ENCODE measurements at regions not wholly inside any gene's neighbourhood (a gene's known extent, or its start where the extent isn't known, plus 50 kb on each side); places are given as distances from the start of the nearest gene placed in this dataset.

GRCh38 chr18:41466436-41467160 lies 488.4 kb upstream of the PIK3C3 start:
- Histone ChIP-seq H3K9me3 (no peaks in the 10 kb centered on the region), H3K27ac (no peak overlapping the region), H3K4me1 (no peaks in the 10 kb centered on the region), H3K36me3 (ENCODE audit: low read depth, missing control alignments) (no peaks in the 10 kb centered on the region), H3K4me3 (no peak overlapping the region), H3K27me3 (no peaks in the 10 kb centered on the region)
- no peak for DNase-seq
- TF ChIP-seq POLR2A (IDR thresholded peaks at IDR 0.05) = no peak
- no peak for TF ChIP-seq CTCF (IDR thresholded peaks at IDR 0.05)
- WGBS, 2 donors = 71 to 74% methylated on average over 4 of the region's 4 CpGs
- intact Hi-C loops (cut with DNase I; ENCODE audit: low total_unique reads) = no loop called here

GRCh38 chr18:41465386-41465785 lies 489.6 kb upstream of the PIK3C3 start:
- Histone ChIP-seq H3K9me3 (no peaks in the 10 kb centered on the region), H3K36me3 (ENCODE audit: low read depth, missing control alignments) (no peaks in the 10 kb centered on the region), H3K27me3 (no peaks in the 10 kb centered on the region), H3K4me3 (no peak overlapping the region), H3K27ac (no peak overlapping the region), H3K4me1 (no peaks in the 10 kb centered on the region)
- 48 to 66% methylated on average over 2 of the region's 2 CpGs for WGBS, 2 donors
- TF ChIP-seq POLR2A (IDR thresholded peaks at IDR 0.05) (no peak), CTCF (IDR thresholded peaks at IDR 0.05) (no peak)
- DNase-seq = no peak
- intact Hi-C loops (cut with DNase I; ENCODE audit: low total_unique reads) = no loop called here

- WGBS, 2 donors = 68 to 80% methylated on average over 1 of the region's 1 CpG
- H3K27me3 ChIP-seq = no peaks in the 10 kb centered on the region
- TF ChIP-seq POLR2A (IDR thresholded peaks at IDR 0.05) (no peak), CTCF (IDR thresholded peaks at IDR 0.05) (no peak)
- H3K36me3 ChIP-seq (ENCODE audit: low read depth, missing control alignments) = no peaks in the 10 kb centered on the region
- H3K4me3 ChIP-seq = no peak overlapping the region
- intact Hi-C loops (cut with DNase I; ENCODE audit: low total_unique reads) = no loop called here
- no peaks in the 10 kb centered on the region for H3K9me3 ChIP-seq
- DNase-seq = no peak
- no peaks in the 10 kb centered on the region for H3K4me1 ChIP-seq
- H3K27ac ChIP-seq = no peak overlapping the region
Measured at GRCh38 chr18:41464278-41464677, 490.8 kb upstream of the PIK3C3 start.

- intact Hi-C loops (cut with DNase I; ENCODE audit: low total_unique reads) = no loop called here
- Histone ChIP-seq H3K4me3 (no peak overlapping the region), H3K9me3 (no peaks in the 10 kb centered on the region), H3K27me3 (no peaks in the 10 kb centered on the region), H3K27ac (no peak overlapping the region), H3K36me3 (ENCODE audit: low read depth, missing control alignments) (no peaks in the 10 kb centered on the region), H3K4me1 (no peaks in the 10 kb centered on the region)
- WGBS, 2 donors = 72 to 80% methylated on average over 1 of the region's 1 CpG
- TF ChIP-seq CTCF (IDR thresholded peaks at IDR 0.05) (no peak), POLR2A (IDR thresholded peaks at IDR 0.05) (no peak)
- no peak for DNase-seq
Measured at GRCh38 chr18:41462946-41463345, 492.1 kb upstream of the PIK3C3 start.

- intact Hi-C loops (cut with DNase I; ENCODE audit: low total_unique reads) = no loop called here
- no peak for DNase-seq
- WGBS, 2 donors = 32 to 37% methylated on average over 2 of the region's 2 CpGs
- no peak for TF ChIP-seq POLR2A (IDR thresholded peaks at IDR 0.05)
- TF ChIP-seq CTCF (IDR thresholded peaks at IDR 0.05) = no peak
- Histone ChIP-seq H3K27me3 (no peaks in the 10 kb centered on the region), H3K9me3 (no peaks in the 10 kb centered on the region), H3K4me1 (no peaks in the 10 kb centered on the region), H3K4me3 (no peak overlapping the region), H3K27ac (no peak overlapping the region), H3K36me3 (ENCODE audit: low read depth, missing control alignments) (no peaks in the 10 kb centered on the region)
Measured at GRCh38 chr18:41461114-41461513, 493.9 kb upstream of the PIK3C3 start.

All from testis (tissue), 2 donors.